Loucy (cell line): ENCODE measurements at regions not wholly inside any gene's neighbourhood (a gene's known extent, or its start where the extent isn't known, plus 50 kb on each side); places are given as distances from the start of the nearest gene placed in this dataset.

Experiments
- CTCF ChIP-seq: fragments of 200-600 bp; sonication (generic); conservative IDR thresholded peaks from 2 replicates; pipeline ENCODE4 v1.5.1; 2014; ENCODE audit warnings: mild to moderate bottlenecking, antibody characterized with exemption, low read length
- EZH2phosphoT487 ChIP-seq: fragments of 200-600 bp; IDR thresholded peaks from 2 replicates; pipeline ENCODE4 v1.6.1; 2018; ENCODE audit warnings: antibody characterized with exemption, mild to moderate bottlenecking, moderate library complexity, borderline replicate concordance

GRCh38 chr5:57940879-57941278, 458.3 kb upstream of the ACTBL2 start:
- TF ChIP-seq CTCF, result no peak
- TF ChIP-seq EZH2phosphoT487, result no peak
